ENCODE measurements at regions not wholly inside any gene's neighbourhood (a gene's known extent, or its start where the extent isn't known, plus 50 kb on each side); places are given as distances from the start of the nearest gene placed in this dataset.

DNA sequence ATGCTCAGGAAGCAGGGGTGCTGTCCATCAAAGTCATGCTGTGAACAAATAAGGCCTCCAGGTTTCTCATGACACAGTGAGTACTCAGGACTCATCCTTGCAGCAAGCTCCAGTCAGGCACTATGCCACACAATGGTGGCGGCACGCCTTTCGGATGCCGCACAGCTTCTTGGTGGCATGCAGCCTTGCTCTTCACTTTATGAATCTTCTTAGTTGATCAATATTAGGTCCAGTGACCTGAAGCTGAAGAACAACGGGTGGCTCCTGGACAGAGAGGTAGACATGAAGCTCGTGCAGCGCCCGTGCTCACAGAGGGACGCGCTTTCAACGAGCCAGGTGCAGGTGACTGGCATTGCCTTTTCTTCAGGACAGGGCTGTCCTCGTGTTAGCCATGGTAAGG, 653.0 kb upstream of the MGMT start:
- DNase-seq (ENCODE audit: low read depth) = no peak

DNA sequence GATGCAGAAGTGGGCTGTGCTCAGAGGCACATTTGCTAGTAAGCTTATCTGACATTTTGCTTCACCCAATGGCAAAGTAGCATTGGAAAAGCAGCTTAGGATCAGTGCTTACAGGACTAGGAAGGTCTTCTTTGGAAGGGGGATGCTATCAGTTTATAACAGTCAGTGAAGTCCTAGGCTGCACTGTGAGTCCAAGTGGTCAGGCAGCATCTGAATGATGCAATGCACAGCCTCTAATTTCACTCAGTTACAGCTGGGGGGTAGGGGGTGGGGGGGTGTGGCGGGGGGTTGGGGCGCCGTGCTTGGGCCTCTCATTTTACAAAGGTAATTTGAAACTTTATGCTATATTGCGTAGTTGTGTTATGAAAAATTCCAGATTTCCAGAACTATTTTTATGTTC, 652.3 kb upstream of the MGMT start:
- DNase-seq (ENCODE audit: low read depth) = no peak

DNA sequence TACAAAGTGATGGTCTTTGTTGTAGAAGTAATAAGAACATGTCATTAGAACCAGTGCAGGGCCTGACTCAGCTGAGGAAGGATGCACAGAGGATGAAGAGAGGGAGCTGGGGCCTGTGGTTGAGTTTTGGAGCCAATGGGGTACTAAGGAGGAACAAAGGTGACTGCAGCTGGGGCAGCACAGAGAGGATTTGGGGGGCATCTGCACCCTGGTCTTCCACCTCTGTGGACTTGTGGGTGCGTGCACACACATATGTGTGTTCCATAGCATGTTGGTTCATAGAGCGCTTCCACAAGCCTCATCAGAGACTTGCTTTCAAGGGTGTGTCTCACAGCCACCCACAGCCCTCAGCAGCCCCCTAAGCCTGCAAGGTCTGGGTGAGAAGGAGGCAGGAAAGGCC, 650.3 kb upstream of the MGMT start:
- no peak for DNase-seq (ENCODE audit: low read depth)

DNA sequence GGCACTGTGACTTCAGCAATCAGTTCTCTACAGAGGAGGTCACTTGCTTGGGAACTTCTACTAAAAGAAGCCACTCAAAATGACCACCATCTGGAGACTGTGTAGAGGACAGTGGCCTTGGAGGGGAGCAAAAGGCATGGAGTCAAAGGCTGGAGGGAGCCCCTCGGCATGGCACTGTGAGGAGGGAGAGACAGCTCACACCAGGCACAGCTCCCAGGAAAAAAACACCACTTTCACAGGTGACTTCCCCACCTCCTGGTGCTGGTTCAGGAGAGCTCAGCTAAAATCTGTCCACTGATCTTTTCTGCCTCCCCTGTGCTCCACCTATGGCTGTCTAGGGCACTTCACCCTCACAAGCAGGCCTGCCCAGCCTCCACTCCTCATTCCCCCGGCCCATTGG, 649.4 kb upstream of the MGMT start:
- no peak for DNase-seq (ENCODE audit: low read depth)

DNA sequence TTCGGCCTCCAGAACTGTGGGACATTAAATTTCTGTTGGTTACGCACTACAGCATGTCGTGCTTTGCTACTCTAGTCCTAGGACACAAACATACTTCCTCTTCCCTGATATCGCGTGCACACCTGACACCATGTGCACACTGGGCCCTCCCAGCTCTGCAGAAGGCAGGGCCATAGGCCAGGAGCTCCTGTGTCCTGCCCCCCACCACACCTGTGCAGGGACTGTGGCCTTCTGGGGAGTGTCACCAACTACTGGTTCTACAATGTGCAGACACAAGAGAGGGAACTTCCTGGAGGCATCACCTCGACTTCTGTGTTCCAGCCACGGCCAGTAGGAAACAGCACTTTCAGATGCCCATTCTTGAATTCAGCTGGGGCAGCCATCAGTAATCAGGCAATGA, 646.4 kb upstream of the MGMT start:
- no peak for DNase-seq (ENCODE audit: low read depth)

DNA sequence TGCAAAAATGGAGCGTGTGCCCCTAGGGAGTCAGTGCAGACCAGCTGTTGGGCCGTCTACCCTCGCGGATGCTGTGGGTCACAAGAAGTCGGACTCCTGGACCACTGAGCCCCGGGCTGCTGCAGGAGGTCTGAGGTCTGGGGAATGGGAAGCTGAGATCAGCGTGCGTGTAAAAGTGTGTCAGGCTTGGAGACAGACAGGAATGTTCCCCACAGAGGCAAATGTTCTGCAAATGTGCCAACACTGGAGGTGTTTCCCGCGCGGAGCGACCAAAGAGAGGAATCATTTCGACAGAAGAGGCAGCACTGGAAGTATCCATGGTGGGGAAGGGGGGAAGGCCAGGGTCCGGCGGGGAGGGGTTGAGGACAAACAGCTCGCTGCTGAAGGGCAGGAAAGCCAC, 643.8 kb upstream of the MGMT start:
- DNase-seq (ENCODE audit: low read depth) = no peak

DNA sequence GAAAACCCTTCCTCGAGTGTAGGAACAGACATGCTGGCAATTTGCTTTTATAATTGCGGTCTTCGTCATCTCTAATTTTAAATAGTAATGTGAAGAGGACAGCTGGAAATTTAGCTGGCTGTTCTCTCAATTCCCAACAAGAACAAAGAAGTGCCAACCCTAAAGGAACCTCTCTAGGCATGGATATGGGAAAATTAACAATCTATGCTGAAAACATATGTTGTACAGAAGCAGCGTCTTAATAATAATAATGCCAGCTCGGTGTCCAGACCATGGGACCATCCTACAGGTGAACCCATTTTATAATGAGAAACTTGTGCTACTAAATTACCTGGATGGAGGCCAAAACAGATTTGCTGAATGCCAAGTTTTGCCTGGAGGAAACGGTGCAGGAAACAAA, 641.4 kb upstream of the MGMT start:
- DNase-seq (ENCODE audit: low read depth) = no peak

DNA sequence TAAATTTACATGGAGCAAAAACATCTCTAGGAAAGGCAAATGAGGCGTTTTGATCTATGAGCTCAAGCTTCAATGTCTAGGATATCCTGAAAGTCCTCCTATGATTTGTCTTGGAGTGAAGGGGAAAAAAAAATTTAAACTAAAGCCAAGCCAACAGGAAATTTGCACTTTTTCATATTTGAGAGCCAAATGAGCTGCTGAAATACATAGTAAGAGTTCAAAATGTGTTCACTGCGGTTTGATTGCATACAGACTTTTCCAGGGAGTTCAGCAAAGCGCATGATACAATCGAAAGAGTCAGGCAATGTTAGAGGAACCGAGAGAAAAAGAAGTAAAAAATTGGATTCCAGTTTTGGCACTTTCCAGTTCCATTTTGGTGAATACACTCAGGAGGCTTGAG, 633.4 kb upstream of the MGMT start:
- DNase-seq (ENCODE audit: low read depth) = no peak

DNA sequence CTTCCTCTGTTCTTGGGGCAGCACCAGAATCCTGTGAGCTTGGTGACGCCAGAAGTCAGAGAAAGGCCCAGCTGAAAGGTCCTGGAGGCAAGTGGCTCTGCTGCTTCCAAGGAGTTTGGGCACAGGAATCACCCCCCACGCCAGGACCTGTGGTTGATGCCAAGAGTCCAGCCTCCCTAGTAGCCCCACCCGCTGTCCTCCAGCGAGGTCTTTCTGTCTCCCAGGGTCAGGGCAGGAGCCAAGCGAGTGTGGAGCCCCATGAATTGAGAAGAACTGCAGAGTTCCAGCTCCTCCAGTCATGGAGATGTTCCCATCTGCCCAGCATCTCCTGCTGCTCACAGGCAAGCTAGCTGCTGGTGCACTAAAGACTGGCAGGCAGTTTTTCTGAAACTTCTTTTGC, 631.7 kb upstream of the MGMT start:
- no peak for DNase-seq (ENCODE audit: low read depth)

DNA sequence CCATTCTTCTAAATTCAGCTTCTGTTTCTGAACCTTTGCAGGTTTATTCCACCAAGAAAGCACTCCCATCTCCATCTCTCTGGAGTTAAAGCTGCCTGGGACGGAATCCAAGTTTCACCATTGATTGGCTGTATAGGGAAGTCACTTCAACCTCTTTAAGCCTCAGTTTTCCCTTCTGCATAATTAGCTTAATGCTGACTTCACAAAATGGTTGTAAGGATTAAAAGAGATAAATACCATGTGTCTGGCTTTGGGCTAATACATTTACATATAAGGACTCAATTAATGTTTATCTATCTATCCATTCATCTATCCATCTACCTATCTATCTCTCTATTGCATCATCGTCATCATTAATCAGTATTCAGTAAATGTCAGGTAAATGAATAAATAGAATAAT, 629.6 kb upstream of the MGMT start:
- DNase-seq (ENCODE audit: low read depth) = no peak

DNA sequence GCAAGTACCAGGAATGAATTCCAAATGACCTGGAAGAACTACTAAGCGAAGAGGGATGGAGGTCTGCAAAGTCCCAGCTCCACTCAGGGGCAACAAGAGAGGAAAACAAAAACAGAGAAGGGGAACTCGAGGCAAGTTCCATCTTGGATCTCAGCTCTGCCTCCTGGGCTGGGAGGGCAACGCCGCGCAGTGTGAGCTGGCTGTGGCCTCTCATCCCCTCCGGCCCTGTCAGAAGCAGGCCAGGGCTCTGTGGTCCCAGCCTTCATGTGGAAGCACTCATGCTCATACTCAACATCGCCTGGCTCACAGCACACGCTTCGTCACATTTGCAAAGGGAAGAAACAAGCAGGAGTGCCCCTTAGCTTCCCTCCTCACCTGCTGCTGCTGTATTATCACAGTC, 627.9 kb upstream of the MGMT start:
- no peak for DNase-seq (ENCODE audit: low read depth)

DNA sequence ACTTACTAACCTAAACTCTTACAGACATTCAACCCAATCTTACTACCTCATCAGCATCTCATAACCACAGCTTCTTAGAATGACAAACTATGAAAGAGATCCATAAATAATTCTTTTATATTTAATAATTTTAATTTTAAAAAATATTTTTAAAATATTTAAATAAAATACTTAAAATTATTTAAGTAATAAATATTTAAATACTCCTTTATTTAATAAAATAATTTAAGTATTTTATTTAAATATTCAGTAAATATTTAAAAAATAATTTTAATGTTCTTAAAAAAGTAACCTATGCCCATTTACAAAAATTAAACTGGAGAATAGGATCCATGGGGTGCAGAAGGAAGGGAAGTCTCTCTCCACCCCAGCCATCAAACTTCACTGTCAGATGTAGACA, 627.3 kb upstream of the MGMT start:
- DNase-seq (ENCODE audit: low read depth) = no peak

DNA sequence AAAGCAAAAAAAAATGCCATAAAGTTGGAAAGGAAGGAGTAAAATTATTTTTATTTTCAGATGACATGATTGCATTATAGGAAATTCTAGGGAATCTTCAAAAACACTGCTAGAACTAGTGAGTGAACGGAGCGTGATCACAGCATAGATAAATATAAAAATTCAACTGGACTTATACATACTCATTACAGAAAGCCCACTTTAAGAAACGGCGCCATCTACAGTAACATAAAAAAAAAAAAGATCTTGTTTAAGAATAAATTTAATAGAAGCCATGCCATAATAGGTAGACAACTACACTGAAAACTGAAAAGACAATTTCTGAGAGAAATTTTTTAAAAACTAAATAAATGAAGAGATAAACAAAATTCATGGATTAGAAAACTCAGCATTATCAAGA, 623.1 kb upstream of the MGMT start:
- DNase-seq (ENCODE audit: low read depth) = no peak

DNA sequence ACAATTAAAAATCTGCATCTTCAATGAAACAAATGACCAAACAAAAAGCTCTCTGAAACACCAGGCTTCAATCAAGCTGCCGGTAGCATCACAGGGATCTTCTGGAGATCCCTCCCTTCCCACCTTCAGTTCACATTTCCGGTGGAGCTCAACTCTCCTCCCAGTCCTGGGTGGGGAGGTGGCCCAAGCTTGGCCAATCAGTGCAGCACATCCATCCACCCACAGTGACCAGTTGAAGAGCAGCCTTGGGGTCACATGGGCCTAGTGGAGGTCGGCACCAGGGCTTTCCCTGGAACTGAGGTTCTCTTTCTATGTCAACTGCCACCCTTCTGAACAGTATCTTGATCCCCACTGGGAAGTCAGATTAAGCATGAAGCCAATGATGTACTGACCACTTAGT, 620.1 kb upstream of the MGMT start:
- no peak for DNase-seq (ENCODE audit: low read depth)

DNA sequence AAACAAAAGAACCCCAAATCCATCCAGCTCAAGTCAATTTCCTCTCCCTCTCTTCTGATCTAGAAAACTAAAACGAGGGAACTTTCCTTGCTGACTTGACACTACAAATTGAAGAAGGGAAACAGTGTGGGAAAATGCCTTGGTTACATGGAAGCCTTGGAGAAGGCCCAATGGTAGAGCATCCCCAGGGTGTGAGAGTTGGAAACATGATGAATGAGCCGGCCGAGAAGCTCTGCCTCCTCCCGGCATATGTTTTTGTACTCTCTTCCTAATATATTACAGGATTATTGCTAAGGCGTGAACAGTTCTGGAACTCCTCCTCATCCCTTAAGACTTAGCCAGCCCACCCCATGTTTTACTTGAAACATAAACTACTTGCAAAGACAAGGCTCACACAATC, 618.2 kb upstream of the MGMT start:
- no peak for DNase-seq (ENCODE audit: low read depth)

DNA sequence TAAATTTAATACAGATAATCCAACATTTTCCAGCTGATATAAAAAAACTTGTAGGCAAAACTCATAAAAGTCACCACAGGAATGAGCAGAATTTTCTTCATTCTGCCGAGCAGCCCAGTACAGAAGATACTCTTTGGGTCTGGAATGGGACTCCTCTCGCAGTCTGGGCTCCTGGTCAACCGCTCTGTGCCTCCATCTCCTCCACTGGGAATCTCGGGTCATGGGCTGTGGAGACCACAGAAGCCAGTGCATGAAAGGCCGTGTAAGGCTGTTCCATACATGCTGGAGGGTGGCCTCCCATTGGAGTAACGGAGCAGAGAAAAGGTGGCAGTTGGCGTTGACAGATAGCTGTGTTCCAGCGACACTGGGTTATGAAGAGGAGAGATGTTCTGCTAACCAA, 616.4 kb upstream of the MGMT start:
- no peak for DNase-seq (ENCODE audit: low read depth)

DNA sequence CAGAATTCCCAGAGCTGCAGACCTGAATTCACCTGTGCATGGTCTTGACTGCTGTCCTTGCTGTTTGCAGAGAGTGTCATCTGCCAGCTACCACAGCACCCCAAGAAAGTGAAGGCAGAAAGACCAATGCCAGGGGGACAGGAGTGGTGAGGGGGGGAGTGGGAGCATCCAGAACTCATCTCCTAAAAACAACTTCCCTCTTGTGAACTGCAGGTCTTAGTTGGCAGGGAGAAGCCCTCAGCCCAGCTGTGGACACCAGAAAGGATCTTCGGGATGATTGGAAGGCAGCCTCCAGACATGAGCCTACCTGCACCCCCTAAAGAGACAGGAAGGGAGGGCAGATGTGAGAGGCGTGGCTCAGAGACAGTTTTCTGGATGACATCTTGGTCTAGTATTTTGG, 615.8 kb upstream of the MGMT start:
- DNase-seq (ENCODE audit: low read depth) = no peak

DNA sequence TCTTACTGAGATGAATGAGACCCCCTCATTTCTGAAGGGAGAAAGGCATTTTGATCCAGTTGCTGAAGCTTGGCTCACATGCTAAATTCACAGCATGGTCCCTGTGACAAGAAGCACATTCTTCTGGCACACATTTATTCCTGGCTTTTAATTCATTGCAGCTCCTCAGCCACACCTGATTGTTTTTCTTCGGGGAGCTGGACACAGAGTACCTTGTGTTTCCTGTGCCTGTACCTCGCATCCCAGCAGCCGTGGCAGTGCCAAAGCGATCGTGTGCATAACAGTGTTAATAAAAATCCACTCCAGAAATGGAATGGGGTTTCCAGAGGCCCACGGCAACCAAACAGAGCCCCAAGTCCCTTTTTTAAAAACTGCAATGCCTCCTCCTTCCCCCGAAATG, 615.3 kb upstream of the MGMT start:
- DNase-seq (ENCODE audit: low read depth) = no peak

DNA sequence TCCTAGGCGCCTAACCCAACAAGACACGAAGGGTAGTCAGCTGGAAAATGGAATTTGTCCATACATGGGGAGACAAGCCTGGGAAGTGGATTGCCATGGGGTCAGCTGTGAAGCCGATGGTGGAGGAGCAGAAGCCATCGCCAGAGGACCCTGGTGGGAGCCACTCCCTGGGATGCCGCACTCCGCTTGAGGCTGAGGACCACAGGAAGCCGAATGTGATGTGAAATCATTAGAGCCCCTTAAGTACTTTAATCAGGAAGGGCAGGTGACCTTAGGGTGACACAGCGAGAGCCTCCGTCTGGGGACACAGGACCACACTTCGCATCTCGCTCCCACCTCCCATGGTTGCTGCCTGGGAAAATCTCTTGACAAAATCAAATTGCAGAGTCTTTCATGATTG, 614.6 kb upstream of the MGMT start:
- no peak for DNase-seq (ENCODE audit: low read depth)

DNA sequence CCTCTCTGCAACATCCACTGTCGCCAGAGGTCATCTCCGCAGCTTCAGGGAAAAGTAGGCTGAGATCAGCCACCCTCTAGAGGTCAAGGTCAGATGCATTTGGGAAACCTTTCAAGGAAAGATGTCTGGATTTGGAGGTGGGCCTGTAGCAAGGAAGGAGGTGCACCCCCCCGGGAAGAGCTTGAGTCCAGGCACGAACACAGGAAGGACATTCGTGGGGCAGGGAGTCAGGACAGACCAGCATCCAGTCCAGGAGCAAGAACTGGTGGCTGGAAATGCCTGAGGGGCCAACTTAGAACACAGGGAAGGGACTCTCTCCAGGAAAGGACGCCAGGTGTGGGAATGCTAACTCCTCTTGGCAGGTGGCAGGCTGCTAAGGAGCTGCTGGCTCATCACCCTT, 614.1 kb upstream of the MGMT start:
- DNase-seq (ENCODE audit: low read depth) = no peak

DNA sequence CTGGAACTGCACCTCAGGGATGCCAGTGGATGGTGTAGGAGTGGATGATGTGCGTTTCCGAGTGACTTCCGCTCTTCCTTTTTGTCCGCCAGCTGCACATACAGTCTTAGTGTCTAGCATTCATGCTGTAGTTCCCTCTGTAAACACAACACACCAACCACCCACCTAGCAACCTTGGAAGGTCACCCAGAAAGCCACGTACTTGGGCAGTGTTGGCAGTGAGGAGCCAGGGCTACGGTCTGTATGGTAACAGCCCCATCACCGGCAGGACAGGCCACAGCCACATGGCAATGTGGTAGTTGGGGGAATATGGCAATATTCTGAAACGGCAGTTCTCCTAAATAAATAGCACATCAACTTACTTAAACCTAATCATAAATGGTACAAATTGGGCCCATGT, 613.5 kb upstream of the MGMT start:
- no peak for DNase-seq (ENCODE audit: low read depth)

DNA sequence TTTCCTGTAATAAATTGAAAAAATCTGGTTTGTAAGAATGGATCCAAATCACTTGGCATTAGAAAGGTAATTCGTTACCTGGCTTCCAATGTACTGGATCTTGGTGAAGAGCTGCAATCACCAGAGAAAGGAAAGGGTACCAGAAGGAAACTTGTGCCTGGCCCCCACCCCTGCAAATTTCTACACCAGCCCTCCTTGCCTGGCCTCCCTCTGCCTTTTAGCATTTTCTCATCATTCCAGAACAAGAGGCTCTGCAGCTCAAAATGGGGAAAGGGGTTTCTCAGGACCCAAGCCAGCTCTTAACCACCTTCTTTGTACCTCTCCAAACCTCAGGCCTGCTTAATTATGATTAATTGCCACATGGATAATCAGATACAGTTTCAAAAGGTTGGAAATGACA, 612.8 kb upstream of the MGMT start:
- no peak for DNase-seq (ENCODE audit: low read depth)

DNA sequence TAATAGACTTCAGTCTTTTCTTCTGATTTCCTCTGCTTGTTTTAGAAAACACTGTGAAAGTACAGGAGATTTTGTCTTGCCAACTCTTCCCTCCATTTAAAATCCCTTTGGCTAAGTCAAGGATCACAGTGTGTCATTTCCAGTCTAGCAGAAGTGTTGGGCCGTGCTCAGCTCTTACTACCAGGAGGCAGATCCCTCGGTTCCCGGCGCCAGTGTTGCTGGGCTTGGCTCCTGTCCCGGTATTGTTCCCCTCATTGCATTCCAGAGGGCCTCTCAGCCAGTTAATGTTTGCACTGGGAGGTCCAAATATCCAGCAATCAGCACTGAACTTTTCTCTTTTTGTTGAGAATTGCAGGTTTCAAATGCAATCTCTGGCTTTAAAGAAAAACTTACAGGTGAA, 612.1 kb upstream of the MGMT start:
- DNase-seq (ENCODE audit: low read depth) = no peak

DNA sequence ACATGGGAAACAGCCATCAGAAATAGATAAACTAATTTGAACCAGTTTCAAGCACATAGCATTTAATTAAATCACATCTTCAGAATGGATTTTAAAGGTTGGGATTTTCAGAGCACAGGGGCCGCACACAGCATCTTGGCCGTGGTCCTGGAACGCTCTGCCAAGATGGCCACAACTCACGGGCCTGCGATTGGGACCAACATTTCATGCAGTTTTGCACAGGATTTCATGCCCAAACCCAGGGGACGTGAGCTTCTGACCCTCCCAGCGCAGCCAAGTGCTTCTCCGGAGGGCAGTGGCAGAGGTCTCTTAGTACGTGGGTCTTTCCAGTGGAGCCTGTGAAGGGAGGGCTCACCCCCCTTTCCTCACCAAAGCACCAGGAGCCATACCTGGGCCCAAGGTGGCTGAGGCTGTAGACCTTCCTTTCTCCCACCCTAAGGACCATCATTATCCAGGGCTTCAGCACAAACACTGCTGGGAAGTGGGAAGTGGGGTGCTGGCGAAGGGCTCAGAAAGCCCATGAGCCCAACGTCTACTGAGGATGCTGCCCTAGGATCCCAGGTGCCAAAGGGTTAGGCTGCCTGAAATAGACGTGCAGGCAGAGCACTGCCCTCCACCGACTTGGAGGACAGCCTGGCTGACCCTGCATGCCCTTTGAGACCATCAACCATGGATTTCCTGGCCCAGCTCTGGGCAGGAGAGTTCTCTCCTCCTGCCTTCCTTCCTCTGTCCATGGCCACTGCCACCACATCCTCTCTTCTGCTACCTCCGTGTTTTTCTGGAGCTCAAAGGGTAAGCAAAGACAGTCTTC, 611.2 kb upstream of the MGMT start:
- no peak for DNase-seq (ENCODE audit: low read depth)
